ENCODE measurements at regions not wholly inside any gene's neighbourhood (a gene's known extent, or its start where the extent isn't known, plus 50 kb on each side); places are given as distances from the start of the nearest gene placed in this dataset.

- DNase-seq (ENCODE audit: low read depth), result no peak
- H3K4me3 ChIP-seq (ENCODE audit: low read depth, low read length), result no peak overlapping the region
- no peak for TF ChIP-seq CTCF (IDR thresholded peaks at IDR 0.05; ENCODE audit: control insufficient read depth, extremely low read depth, insufficient read depth)
These were observed 70.9 kb upstream of the S1PR1 start for GRCh38 chr1:101165954-101166353.

DNA sequence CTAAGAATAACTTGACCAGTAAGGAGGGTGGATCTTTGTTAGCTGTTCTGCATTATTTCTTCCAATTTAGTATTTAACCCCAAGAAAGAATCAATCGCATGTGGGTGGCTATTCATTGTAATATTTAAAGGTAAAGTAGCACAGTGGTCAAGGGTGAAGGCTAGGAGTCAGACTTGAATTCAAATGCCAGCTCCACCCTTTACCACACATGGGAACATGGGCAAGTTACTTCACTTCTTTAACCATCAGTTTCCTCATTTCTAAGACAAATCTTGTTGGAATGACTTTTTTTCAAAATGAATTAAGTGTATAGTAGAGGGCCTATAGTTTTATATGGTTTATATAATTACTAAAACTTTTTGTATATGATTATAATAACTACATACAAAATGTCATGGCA lies 71.3 kb upstream of the S1PR1 start:
- TF ChIP-seq CTCF (IDR thresholded peaks at IDR 0.05; ENCODE audit: control insufficient read depth, extremely low read depth, insufficient read depth), result no peak
- DNase-seq (ENCODE audit: low read depth), result no peak
- no peak overlapping the region for H3K4me3 ChIP-seq (ENCODE audit: low read depth, low read length)

DNA sequence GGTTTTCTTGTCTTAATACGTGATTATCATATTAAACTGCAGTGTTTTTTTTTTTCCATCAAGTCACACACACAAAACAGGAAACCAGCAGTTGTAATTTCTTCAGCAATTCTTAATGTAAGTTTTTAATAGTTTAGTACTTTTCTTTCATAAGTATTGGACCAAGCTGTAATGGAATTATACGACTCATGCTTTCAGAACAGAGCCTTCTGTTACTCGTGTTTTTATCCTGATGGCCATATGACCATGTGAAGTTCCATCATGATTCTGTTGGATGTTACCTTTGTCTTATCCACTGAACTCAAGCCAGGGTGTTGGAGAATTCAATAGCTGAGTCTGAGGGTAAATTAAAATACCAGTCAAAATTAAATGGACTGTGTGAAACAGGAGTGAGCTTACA lies 72.0 kb upstream of the S1PR1 start:
- no peak for TF ChIP-seq CTCF (IDR thresholded peaks at IDR 0.05; ENCODE audit: control insufficient read depth, extremely low read depth, insufficient read depth)

DNA sequence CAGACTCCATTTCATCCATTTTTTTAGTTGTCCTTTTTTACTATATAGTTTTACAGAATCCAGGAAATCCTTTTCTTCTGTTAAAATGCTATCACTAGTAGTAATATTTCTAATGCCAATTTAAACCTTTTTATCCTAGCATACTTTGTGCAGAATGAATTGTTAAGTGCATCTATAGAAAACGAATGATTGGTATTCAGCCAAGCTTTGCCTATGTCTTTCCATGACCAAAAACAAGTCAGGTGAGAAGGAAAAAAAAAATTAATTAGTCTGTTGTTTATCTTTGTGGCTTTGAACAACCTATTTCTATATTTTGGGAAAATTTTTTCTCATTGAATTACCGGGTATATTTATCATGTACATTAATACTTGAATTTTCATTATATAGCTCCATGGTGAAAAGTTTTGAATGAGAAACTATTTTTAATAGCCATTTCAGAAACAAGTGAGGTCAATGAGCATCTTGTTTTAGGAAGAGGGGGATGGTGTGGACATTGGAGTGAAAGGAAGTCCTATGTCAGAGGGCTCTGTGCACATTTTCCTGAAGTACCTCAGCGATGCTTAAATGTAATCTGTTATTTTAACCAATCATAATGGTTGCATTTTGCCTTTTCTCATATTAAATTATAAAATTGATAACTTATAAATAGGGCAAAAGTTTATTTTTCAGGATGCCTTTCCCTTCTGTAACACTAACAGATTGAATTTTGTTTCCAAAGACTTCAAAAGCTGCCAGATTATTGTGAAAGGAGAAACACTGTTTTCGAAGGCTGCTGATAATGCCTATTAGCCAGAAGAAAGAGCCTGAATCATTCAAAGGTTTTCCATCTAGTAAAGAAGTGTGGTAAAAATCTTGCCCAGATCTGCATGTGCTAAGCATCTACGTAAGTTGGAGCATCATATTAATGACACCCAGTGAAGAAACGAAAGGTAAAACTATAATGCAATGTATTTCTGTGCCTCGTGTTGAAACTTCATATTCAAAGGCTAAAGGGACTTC lies 73.8 kb upstream of the S1PR1 start:
- no peak overlapping the region for H3K4me3 ChIP-seq (ENCODE audit: low read depth, low read length)
- no peak for TF ChIP-seq CTCF (IDR thresholded peaks at IDR 0.05; ENCODE audit: control insufficient read depth, extremely low read depth, insufficient read depth)
- no peak for DNase-seq (ENCODE audit: low read depth)

More for the DNA sequence above, 72.0 kb upstream of the S1PR1 start:
- H3K4me3 ChIP-seq (ENCODE audit: low read depth, low read length), result no peak overlapping the region
- DNase-seq (ENCODE audit: low read depth), result no peak

DNA sequence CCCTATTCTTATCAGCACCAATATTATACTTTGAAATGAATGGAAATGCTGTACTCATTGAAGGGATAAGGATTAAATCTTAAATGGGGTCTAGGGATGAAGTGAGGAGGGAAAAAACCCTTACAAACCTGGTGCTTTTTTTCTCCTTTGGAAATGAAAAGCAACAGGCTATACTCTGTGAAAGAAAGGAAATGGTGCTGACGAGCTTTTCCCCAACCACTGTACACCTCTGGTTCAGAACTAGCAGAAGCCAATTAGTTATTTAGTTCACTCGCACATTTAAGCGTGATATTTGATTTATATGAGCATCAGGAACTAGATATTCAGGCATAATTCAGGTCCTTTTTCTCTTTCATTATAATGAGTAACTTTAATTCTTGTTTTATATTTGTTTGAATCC lies 74.5 kb upstream of the S1PR1 start:
- DNase-seq (ENCODE audit: low read depth), result no peak
- TF ChIP-seq CTCF (IDR thresholded peaks at IDR 0.05; ENCODE audit: control insufficient read depth, extremely low read depth, insufficient read depth), result no peak
- H3K4me3 ChIP-seq (ENCODE audit: low read depth, low read length), result no peak overlapping the region

DNA sequence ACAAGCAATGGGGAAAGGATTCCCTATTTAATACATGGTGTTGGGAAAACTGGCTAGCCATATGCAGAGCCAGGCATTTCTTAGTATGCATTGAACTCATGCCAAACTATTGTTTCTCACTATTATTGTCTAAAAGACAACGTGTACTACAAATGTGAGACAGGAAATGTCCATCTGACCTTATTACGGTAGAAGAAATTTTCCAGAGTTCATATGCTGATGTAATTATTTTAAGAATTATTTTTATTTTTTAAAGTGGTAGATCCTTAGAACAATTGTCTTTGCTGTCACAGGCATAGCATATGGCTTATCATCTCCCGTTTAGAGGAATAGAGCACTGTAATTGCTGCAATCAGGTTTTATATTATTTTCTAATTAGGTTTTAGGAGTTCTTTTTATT lies 75.2 kb upstream of the S1PR1 start:
- no peak overlapping the region for H3K4me3 ChIP-seq (ENCODE audit: low read depth, low read length)
- no peak for TF ChIP-seq CTCF (IDR thresholded peaks at IDR 0.05; ENCODE audit: control insufficient read depth, extremely low read depth, insufficient read depth)
- no peak for DNase-seq (ENCODE audit: low read depth)

Measured in LNCaP clone FGC (cell line).